Islet precursor cell (in vitro differentiated cells): ENCODE measurements at regions not wholly inside any gene's neighbourhood (a gene's known extent, or its start where the extent isn't known, plus 50 kb on each side); places are given as distances from the start of the nearest gene placed in this dataset.

Experiments used
- DNase-seq: peaks from one replicate; pipeline ENCODE4 v3.0.0-alpha.2; 2018

DNA sequence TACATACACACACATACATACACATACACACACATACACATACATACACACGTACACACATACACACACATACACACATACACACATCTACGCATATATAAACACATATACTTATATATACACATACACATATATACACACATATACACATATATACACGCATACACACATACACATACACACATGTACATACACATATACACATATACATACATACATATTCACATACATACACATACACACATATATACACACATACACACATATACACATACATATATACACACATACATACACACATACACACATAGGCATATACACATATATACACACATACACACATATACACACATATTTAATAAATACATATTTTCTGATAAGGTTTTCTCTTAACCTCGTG is 324.0 kb downstream of the RPS6KC1 start:
- no peak for DNase-seq

DNA sequence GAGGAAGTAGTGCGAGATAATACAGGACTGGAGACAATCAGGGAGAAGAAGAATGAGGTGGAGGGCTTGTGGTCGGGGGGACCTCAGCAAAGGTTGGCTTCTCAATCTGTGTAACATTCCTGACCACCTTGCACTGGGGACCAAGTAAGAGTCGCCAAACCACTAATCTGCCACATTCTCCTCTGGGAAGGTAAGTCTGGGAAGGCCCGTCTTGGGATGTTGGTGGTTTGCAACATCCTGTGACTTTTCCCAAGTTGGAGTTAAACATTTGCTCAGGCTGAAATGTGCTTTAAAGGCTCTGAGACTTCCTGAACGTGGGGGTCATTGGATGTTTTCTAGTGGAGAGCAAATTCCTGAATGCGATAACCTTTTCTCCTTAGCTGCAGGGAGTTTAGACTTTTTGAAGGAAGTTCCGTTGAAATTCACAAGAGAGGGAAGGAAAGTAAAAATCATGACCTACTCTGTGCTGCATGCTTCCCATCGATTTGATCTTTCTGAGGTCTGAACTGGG is 325.9 kb downstream of the RPS6KC1 start:
- peak; percentile 72 for DNase-seq

DNA sequence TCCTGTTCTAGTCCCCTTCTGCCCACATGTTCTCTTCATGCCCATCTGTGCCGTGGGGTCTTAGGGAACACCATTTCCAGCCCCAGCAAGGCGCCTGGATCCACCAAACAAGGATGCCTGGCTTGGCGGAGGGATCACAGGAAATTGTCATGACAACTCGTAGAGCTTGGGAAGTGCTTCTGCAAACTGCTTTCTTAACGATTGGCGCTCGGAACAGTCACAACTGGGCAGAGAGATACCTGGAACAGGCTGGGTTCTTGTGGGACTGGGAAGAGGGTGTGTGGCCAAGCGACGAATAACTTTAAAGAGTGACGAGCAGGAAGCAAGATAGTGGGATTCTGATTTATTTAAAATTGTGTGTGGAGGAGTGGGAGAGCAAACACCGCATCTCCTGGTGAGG is 329.8 kb downstream of the RPS6KC1 start:
- DNase-seq: no peak

DNA sequence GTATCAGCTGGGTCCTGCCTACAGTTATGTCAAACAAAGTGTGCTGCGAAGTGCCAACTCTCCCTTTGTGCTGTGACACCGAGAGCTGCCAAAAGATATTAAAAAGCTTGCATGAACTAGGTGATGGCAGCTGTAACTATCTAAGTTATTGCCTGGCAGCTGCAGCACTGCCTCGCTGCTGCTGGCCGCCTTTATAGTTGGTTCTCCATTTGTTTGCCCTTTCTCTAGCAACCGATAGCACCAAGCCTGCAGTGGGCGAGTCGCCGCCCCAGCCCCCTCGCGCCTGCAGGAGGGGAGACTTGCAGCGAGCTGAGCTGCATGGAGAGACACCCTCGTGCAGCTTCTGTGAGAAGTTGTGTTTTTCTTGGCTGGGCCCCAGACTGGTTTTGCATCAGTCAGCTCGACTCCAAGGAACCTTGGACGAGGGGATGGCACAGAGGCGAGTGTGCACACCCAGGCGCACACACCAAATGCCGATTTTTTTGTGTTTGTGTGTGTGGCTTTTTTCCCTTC is 330.6 kb downstream of the RPS6KC1 start:
- DNase-seq: no peak

DNA sequence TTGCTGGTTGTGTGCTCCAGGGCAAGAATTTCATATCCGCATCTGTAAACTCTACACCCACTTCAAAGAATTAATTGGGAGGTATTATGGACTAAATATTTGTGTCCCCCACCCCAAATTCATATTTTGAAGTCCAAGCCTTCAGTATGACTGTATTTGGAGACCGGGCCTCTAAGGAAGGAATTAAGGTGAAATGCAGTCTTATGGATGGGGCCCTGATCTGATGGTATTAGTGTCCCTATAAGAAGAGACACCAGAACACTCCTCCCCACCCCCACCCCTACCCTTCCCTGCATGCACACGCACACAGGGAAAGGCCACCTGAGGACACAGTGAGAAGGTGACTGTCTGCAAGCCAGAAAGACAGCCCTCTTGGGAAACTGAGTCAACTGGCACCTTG is 332.4 kb downstream of the RPS6KC1 start:
- DNase-seq: no peak

DNA sequence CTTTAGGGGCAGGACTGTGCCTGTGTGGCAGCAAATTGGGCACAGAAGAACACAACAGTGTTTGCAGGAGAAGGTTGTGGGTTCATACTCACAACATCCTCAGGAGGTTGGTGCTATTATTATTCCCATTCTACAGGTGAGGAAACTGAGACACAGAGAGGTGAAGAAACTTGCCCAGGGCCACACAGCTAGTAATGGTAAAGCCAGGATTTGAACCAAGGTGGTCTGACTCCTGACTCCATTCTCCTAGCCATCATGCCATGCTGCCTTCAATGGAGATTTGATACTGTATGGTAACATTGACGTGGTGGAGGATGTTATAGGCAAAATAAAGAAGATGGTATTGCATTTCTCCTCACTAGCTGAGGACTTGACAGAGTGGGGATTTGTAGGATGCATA is 334.2 kb downstream of the RPS6KC1 start:
- DNase-seq: no peak

DNA sequence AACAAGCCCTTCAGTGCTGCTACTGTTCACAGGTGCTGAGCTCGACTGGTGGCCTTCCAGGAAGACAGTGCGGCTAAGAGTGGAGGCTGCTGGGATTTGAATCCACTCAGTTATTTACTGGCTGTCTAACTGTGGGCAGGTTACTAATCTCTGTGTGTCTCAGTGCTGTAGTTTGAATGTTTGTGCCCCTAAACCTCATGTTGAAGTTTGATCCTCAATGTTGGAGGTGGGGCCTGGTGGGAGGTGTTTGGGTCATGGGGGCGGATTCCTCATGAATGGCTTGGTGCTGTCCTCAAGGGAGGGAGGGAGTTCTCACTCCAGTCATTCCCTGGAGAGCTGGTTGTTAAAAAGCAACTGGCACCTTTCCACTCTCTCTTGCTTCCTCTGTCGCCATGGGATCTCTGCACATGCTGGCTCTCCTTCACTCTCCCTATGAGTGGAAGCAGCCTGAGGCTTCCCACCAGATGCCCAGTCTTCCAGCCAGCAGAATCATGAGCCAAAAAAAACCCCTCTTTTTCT is 334.8 kb downstream of the RPS6KC1 start:
- no peak for DNase-seq

DNA sequence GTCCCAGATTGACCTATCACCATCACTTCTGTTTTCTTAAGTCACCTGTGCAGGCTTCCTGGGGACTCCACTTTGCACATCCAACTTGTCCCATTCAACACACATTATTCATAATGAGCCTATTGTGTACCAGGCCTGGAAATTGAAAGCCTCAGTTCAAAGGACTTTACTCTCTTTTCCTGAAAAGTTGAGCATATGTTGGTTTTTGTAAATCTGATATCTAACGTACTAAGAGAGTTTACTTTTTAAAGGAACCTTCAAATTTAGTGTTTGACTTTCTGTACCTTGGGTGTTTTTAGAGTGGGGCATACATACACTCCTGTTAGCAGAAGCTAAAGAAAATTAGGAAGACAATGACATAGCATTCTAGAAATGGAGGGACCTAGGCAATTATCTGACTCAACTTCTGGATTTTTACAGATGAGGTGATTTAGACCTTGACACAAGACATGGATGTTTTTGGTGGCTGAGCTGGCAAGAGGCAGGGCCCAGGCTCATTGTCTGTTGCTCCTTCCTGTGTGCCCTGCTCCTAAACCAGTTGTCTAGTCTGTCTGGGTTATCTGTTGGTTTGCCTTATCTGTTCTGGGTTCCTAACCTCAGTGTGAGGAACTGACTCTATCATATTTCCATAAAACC is 336.5 kb downstream of the RPS6KC1 start:
- no peak for DNase-seq

DNA sequence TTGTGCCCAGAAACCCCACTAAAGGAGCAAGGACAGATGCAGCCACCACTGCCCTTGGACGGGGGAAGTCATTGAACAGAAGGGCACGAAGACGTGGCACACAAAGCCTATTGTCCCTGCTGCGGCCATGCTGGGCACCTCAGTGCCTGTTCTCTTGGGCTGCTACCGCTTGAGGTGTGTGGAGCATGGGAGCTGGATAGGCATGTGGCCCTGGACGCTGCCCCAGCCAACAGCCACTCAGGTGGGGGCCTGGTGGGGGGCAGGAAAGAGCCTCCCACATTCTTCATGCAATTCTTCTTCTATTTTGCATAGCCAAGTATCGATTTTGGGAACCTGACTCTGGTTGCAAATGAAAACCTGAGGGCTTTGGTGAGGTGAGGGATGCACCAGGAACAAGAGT is 337.2 kb downstream of the RPS6KC1 start:
- no peak for DNase-seq

DNA sequence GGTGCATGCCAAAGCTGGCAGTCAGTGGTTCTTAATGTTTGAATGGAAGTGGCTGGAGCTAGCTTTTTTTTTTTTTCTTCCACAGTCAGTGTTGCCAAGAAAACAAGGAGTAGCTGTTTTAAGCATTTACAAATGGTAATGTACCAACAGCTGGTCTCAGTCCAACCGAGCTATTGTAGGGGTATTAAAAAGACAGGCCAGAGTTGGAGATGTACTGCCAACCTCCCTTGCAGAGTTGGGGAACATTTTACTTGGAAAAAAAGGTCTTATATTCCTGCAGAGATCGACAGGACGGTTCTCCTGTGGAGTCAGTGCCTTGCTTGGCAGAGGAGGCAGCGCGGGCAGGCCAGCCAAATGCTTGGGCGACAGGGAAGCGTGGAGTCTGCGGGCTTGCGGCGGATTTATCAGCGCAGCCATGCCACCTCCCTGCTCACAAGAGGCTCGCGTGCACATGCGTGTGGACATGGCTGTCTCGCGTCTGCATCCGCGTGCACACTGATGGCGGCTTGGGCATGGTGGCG is 338.1 kb downstream of the RPS6KC1 start:
- no peak for DNase-seq

DNA sequence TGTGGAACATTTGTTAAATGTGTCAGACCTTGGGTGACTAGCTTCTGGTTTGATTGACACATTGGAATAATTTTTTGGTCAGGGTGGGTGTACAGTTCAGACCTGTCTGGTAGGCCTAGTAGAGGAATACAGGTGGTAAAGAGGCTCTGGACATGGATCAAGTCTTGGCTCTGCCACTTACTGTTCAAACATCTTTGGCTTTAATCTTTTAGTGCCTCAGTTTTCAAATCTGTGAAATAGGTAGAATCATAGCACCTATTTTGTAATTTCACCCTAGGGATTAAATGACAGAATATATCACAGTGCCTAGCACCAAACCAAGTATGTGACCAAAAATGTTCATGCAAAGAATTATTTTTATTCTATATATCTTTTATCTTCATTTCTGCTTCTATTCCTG is 340.4 kb downstream of the RPS6KC1 start:
- DNase-seq: no peak

DNA sequence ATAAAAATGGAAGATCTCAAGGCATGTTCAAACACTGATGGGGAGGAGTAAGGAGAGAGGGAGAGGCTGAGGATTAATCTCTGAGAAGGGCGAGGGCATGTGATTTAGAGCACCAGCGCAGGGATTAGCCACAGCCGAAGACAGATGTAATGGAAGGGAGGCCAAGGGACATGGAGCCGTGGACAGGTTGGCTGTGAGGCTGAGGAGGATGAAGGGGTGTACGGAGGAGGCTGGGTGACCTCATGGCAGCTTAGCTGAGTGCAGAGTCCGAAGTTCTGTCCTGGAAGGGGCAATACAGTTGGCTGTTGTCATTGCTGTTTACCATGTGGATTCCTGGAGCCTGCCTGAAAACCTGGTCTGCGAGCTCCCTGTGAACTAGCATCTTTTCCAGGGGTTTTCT is 342.8 kb downstream of the RPS6KC1 start:
- DNase-seq: no peak

DNA sequence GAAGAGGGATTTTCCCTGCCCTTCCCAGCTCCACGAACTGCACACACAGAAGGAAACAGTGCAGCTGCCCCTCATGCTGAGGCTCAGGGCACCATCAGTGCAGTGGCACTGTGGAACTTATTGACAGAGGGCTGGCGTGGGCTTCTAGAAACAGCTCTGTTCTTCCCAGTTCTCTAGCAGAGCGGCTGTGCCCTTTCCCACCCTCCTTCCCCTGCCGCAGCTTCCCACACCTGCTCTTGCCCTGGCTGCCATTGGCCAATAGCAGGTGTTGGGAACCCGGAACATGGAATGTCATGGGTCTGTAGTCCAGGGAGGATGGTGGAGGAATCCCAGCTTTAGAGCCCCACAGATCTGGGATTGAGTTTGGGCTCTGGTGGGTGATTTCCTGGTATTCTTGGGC is 343.8 kb downstream of the RPS6KC1 start:
- DNase-seq: no peak

DNA sequence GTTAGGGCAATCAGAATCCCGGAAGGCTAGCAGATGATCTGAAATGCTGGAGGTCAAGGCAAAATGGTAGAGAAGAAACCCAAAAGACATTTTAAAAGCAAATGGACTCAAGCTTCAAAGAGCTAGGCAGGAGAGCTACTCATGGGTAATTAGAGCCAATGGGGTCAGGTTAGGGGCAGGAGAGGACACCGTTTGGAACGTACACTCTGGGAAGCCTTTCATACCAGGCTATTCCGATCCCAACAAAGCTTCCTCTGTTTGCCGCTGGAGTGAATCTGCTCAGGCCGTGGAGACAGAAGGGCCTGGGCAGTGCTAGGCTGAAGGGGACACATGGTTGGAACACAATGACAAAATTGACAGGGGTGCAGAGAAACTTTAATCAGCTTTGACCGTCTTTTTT is 346.6 kb downstream of the RPS6KC1 start:
- no peak for DNase-seq

DNA sequence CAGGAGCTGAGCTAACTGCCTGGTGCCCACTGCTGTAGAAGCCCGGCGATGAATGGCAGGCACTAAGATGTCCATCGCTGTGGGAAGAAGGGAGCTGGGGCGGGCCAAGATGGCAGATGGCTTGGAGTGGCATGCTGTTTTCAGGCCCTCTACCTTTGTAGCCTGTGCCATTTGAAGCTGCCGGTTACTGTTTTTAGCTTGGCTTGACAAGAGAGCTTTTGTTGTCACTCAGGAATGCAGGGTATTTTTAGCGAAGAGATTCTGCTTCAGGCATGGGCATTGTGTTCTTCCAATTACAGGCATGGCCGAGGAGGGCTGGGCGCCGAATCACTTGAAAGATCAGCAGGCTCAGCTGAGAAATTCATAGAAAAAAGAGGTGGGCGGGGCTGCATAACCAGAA is 348.7 kb downstream of the RPS6KC1 start:
- peak; percentile 94 for DNase-seq

DNA sequence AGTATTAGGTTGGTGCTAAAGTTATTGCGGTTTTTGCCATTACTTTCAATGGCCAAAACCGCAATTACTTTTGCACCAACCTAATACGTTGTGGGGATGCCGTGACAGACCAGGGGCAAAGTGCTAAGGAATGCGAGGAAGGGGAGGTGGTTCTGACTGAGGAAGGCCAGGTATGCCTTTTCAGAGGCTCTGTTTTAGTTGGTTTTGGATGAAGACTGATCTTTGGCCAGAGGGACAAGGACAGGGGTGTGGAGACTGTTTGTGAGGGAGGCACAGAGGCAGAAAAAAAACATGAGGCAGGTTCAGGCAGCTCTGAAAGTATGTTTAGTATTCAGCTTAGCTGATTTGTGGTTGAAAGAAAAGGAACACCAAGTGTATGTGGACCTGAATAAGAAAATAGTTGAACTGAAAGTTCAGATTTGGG is 358.2 kb downstream of the RPS6KC1 start:
- no peak for DNase-seq

DNA sequence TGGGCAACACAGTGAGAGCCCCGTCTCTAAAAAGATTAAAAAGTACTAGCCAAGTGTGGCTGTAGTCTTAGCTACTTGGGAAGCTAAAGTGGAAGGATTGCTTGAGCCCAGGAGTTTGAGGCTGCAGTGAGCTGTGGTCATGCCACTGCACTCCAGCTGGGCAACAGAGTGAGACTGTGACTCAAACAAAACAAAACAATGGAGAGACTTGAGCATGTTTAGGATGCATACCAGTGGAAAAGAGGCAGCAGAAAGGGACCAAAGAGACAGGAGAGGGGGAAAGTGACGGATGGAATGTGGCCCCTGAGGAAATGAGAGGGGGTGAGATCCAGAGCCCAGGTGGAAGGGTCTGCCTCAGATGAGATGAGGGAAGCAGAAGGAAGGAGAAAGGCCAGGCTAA is 358.9 kb downstream of the RPS6KC1 start:
- no peak for DNase-seq

DNA sequence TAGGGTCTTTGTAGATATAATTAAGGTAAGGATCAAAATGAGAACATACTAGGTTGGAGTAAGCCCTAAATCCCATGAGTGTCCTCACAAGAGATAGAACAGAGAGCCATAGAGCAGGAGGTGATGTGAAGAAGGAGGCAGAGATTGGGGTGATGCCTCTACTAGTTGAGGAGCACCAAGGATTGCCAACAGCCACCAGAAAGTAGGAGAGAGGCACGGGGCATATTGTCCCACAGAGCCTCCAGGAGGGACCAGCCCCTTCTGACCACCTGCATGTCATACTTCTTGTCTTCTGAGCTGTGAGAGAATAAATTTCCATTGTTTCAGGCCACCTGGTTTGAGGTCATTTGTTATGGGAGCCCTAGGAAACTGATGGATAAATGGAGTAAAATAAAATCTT is 363.3 kb downstream of the RPS6KC1 start:
- peak; percentile 6 for DNase-seq

DNA sequence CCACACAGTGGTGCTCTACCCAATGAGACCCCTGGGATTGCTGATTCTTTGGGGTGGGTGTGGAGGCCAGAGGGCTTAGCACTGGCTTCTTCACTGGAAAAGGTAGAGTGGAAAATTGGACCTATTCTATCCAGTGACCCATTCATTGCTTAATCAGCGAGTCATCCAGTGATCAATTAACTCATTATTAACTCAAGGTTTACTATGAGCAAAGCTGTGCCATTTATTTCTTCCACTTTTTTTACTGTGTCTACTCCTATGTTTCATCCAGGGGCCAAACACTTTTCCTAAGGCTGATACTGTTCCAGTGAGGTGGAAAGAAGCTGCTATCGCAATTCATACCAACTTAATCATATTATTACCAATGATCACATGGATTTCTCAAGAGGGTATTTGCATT is 363.9 kb downstream of the RPS6KC1 start:
- DNase-seq: peak; percentile 20

DNA sequence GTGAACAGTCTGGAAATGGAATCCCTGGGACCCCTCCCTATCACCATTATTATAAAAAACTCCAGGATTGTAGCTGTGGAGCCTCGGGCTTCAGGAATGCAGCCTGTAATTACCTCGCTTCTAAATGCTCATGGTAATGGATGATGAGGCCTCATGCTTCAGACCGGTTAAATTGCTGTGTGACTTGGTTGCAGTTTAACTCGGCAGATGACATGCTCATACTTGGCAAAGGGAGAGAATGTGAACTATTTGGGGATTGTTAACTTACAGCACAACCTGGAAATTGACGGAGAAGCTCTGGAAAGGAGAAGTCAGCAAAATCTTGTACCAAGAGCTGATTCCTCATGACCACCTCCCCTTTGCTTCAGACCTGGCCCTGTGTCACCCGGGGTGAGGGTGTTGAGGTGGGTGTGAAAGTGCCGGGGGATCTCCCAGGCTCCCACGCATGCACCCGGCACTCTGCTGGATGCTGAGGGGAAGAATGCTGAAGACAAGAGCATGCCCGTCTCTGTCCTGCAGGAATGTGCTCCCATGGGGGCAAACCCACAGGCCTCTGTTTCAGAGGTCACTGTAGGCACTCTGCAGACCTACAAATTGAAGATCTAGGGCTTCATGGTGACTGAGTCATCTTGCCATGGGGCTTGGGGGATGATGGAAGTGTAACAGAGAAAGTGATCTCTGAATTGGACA is 364.8 kb downstream of the RPS6KC1 start:
- DNase-seq: peak; percentile 83

DNA sequence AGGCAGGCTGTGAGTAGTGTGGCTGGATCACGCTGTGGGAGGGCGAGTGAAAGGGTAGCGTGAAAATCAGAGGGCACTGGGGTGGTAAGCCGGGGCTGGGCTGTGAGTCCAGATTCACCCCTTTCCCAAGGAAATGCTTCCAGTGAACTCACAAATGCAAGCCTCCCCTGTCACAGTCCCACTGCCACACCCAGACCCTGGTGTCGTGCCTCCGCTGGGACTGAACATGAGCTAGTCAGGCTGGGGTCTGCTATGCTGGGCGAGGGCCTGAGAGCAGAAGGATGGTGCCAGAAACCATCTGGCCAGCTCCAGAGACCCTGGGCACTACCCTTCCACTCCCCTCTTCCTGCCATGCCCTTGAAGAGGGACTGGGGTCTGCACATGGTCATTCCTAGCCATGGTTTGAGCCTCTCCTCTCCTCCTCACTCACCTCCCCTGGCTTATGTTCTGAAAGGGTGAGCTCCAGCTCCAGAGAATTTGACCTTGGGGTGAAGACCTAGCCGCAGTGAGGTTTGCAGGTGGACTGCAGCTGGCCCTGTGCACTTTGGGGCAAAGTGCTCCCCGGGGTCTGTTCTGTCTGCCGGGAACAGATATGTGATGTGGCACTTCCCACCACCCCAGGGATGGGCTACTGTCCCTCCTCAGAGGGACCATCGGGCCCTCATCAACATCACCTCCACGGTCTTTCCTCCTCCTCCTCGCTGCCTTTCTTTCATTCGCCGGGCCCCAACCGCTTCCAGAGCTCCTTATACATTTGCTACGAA is 365.6 kb downstream of the RPS6KC1 start:
- DNase-seq: no peak

DNA sequence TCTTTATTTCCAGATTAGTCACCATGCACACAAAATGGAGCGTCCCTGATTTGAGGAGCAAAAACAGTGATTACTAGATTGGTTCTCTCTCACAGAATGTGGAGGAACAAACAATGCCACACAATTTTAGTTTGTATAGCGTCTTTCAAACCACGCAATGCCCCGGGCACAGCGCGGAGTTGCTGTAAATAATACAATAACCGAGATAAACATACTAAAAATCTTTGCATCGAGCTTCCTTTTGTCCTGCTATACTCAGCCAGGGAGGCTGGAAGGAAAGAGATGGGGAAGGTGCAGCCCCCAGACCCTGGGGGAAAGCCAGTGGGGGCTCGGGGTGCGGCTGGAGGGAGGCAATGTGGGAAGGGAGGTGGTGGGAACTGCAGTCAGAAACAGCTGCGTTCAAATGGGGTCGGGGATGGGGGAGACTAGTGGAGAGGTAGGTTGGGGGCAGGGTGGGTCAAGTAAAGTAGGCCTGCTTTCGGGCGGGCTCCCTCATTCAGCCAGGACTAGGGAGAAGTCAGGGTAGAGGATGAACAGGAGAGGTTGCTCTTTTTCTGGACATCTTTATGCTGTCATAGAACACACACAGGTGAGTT is 366.3 kb downstream of the RPS6KC1 start:
- peak; percentile 28 for DNase-seq

DNA sequence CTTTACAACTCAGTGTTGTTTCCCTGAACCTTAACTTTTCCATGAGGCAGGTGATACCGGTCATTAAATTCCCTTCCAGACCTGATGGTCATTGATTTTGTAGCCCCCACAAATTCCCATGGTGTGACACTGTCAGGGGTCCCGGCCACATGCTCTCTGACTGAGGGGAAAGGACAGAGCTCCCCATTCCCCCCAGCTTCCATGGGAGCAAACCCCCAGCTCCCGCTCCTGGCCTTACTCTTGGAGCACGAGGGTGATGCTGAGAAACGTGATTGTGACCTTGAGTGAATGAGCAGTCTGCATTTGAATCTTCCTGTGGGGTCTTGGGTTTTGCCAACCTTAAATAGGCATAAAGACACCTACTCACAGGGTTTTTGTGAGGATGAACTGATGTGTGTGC is 366.8 kb downstream of the RPS6KC1 start:
- DNase-seq: no peak
